AG04450 (cell line): ENCODE measurements at regions not wholly inside any gene's neighbourhood (a gene's known extent, or its start where the extent isn't known, plus 50 kb on each side); places are given as distances from the start of the nearest gene placed in this dataset.

Source experiments
- CTCF ChIA-PET: fragments of 300-600, 350-600 bp; formaldehyde crosslinking; extraction: SDS; loops from one replicate; lab custom pipeline; 2022; ENCODE audit warnings: antibody characterized with exemption, inconsistent platforms; lab: Charles Lee
- POLR2A ChIA-PET: fragments of 350-600 bp; formaldehyde crosslinking; extraction: SDS; loops from one replicate; lab custom pipeline; 2021; ENCODE audit warnings: antibody characterized with exemption, inconsistent platforms; lab: Yijun Ruan, JAX
- DNase-seq: peaks from one replicate; pipeline ENCODE4 v3.0.0-alpha.2; 2011; ENCODE audit warnings: low read depth, low spot score
- H3K27ac ChIP-seq: one replicate; pipeline ENCODE4 v1.5.1; 2012; ENCODE audit warnings: low read depth, low read length, control low read depth
- H3K27me3 ChIP-seq: one replicate; pipeline ENCODE4 v1.6.0; 2012; ENCODE audit warnings: low read length; ENCODE audit not compliant: control insufficient read depth, insufficient read depth
- H3K4me3 ChIP-seq: 2 replicates; pipeline ENCODE4 v1.5.1; 2011; ENCODE audit warnings: mild to moderate bottlenecking, low read depth, low read length, control low read depth
- H3K9me3 ChIP-seq: 2 replicates; pipeline ENCODE4 v1.5.1; 2012; ENCODE audit warnings: low read length; ENCODE audit not compliant: control insufficient read depth, insufficient read depth
- TF ChIP-seq, protein P1 (sequence below): IDR thresholded peaks from 2 replicates; pipeline ENCODE4 v1.5.1; 2011; ENCODE audit warnings: low read depth, low read length, control low read depth, inconsistent platforms

DNA sequence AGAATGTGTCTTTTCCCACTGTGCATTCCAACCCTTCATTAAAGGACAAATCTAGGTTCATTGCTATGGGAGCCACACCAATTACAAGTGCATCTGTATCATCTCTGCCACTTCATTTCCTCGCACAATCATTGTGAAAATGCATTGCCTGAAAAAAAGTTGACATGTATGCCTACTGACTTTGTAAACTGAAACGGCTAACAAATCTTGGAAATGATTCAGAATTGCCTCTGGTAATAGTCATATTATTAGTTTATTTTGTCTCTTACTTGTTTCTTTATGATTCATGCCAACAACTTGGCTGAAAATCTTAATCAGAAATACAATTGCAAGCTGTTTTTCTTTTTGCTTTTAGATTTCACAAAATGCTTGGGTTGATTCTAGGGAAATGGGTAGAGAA is 497.1 kb downstream of the ZIC1 start:
- H3K27ac ChIP-seq, result no peak overlapping the region
- no peak for DNase-seq
- no peaks in the 10 kb centered on the region for H3K27me3 ChIP-seq
- TF ChIP-seq, protein P1, sequence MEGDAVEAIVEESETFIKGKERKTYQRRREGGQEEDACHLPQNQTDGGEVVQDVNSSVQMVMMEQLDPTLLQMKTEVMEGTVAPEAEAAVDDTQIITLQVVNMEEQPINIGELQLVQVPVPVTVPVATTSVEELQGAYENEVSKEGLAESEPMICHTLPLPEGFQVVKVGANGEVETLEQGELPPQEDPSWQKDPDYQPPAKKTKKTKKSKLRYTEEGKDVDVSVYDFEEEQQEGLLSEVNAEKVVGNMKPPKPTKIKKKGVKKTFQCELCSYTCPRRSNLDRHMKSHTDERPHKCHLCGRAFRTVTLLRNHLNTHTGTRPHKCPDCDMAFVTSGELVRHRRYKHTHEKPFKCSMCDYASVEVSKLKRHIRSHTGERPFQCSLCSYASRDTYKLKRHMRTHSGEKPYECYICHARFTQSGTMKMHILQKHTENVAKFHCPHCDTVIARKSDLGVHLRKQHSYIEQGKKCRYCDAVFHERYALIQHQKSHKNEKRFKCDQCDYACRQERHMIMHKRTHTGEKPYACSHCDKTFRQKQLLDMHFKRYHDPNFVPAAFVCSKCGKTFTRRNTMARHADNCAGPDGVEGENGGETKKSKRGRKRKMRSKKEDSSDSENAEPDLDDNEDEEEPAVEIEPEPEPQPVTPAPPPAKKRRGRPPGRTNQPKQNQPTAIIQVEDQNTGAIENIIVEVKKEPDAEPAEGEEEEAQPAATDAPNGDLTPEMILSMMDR, result no peak
- no peak overlapping the region for H3K4me3 ChIP-seq
- H3K9me3 ChIP-seq, result no peaks in the 10 kb centered on the region
- ChIA-PET POLR2A (no interaction called here), CTCF (interaction anchor here (1.7 kb wide), 1 partner anchor 40 kb away, joined by 5 read pairs; no protein-coding TSS in a partner anchor)

DNA sequence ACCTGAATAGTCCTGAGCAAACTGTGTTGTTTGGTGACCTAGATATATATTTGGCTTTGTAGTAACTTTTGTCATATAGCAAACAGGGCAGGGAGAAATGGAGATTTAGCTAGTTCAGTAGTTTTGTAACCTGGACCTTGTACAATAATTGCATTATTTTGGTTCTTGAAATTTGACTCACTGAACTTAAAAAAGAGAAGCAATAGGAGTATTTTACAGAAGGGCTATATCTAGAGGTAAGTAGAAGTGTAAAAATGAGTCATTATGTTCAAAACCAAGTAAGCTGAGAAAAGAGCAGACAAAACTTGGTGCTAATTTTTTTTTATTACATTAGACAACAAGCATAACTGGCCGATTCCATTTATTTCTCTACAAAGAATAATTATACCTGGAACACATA is 505.4 kb downstream of the ZIC1 start:
- Histone ChIP-seq H3K27me3 (no peaks in the 10 kb centered on the region), H3K4me3 (no peak overlapping the region), H3K27ac (no peak overlapping the region), H3K9me3 (no peaks in the 10 kb centered on the region)
- TF ChIP-seq, protein P1, result no peak
- ChIA-PET CTCF (interaction anchor here (1.3 kb wide), 1 partner anchor 31 kb away, joined by 6 read pairs; no protein-coding TSS in a partner anchor), POLR2A (no interaction called here)
- no peak for DNase-seq

DNA sequence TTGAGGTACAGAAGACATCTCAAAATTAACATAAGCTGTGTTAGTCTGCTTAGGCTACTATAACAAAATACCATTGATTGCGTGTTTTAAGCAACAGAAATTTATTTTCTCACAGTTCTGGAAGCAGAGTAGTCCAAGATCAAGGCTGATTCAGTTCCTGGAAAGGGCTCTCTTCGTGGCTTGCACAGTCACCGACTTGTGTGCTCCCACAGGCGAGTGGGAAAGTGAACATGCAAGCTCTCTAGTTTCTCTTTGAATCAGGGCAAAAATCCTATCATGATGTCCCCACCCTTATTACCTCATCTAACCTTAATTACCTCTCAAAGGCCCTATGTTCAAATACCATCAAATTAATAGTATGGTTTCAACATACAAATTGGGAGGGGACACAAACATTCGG is 505.9 kb downstream of the ZIC1 start:
- H3K27ac ChIP-seq, result no peak overlapping the region
- no peak overlapping the region for H3K4me3 ChIP-seq
- TF ChIP-seq, protein P1, result no peak
- no peak for DNase-seq
- CTCF ChIA-PET, result interaction anchor here (1.3 kb wide), 1 partner anchor 31 kb away, joined by 6 read pairs; no protein-coding TSS in a partner anchor
- no peaks in the 10 kb centered on the region for H3K9me3 ChIP-seq
- POLR2A ChIA-PET, result no interaction called here
- H3K27me3 ChIP-seq, result no peaks in the 10 kb centered on the region

DNA sequence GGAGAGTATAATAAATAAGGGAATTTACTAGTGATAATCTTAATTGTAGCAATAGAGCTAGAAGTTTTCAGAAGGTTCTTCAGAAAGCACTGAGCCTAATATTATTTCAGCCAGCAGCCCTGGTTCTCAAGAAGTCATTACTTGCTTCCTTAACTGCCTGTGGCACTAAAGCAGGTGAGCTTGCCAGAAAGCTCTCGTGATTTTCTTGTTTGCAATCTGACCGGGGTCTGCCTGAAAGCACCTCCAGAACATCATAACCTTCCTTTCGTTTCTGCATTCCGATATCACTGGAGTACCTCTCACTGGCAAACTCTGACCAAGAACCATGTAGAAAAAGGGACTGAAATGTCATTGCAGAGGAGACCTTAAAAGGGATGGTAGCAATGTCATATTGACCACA is 510.3 kb downstream of the ZIC1 start:
- CTCF ChIA-PET, result interaction anchor here (1.4 kb wide), 1 partner anchor 27 kb away, joined by 5 read pairs; no protein-coding TSS in a partner anchor
- POLR2A ChIA-PET, result interaction anchor here (0.7 kb wide), 1 partner anchor 60 kb away, joined by 3 read pairs; no protein-coding TSS in a partner anchor
- Histone ChIP-seq H3K27ac (no peak overlapping the region), H3K4me3 (no peak overlapping the region), H3K27me3 (no peaks in the 10 kb centered on the region), H3K9me3 (no peaks in the 10 kb centered on the region)
- DNase-seq, result no peak
- TF ChIP-seq, protein P1, result no peak

DNA sequence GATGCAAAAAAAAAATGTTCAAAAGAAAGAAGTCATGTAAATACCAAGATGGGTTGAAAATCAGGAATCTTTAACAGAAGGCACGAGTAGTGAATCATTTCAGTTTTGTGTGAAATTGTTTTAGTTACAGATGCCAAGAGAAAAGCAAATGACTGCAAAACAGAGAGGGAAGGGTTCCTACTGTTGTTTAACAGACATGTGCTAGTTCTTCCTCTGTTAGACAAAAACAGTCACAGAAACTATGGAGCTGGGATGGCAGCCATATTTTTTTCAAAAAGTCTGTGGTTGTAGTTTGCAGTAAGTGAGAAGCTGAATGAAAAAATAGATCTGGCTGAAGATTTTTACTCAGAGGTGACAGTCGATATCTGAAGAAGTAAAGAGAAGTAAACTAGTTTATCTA is 511.9 kb downstream of the ZIC1 start:
- no peaks in the 10 kb centered on the region for H3K27me3 ChIP-seq
- CTCF ChIA-PET, result interaction anchor here (0.7 to 5.0 kb wide), 3 partner anchors 25 to 157 kb away, joined by 3 to 38 read pairs (median 3); no protein-coding TSS in a partner anchor
- no peak overlapping the region for H3K4me3 ChIP-seq
- TF ChIP-seq, protein P1, result no peak
- peak; percentile 26 for DNase-seq
- no peaks in the 10 kb centered on the region for H3K9me3 ChIP-seq
- no peak overlapping the region for H3K27ac ChIP-seq
- POLR2A ChIA-PET, result no interaction called here
